OCI-LY7 (cell line): ENCODE measurements at regions not wholly inside any gene's neighbourhood (a gene's known extent, or its start where the extent isn't known, plus 50 kb on each side); places are given as distances from the start of the nearest gene placed in this dataset.

ENCODE experiments used
- BruUV-seq: library from RNA; stranded (reverse); fragments of 400-500 nt; replicated peaks from 2 replicates; lab custom pipeline; 2021; lab: Mats Ljungman, UMichigan
- CTCF ChIA-PET: fragments of 300-600 bp; sonication (Branson Sonifier 250); formaldehyde crosslinking; loops from one replicate; lab custom pipeline; 2022; ENCODE audit warnings: antibody characterized with exemption; ENCODE audit not compliant: unreplicated experiment; lab: Charles Lee
- POLR2A ChIA-PET: fragments of 300-600 bp; sonication (Branson Sonifier 250); formaldehyde crosslinking; loops from one replicate; lab custom pipeline; 2022; ENCODE audit warnings: antibody characterized with exemption; lab: Charles Lee
- DNase-seq: peaks from one replicate; pipeline ENCODE4 v3.0.0-alpha.2; 2015; ENCODE audit warnings: low spot score
- H2AFZ ChIP-seq: fragments of 200-600 bp; sonication (generic), shearing (Covaris generic); 2 replicates; pipeline ENCODE4 v1.6.1; 2014; ENCODE audit warnings: mild to moderate bottlenecking, antibody characterized with exemption, low read length, moderate library complexity
- H3K27ac ChIP-seq: fragments of 200-600 bp; sonication (generic); 2 replicates; pipeline ENCODE4 v1.5.1; 2014; ENCODE audit warnings: mixed run types, low read depth, mild to moderate bottlenecking, moderate library complexity, low read length, inconsistent platforms; ENCODE audit not compliant: poor library complexity, severe bottlenecking
- H3K36me3 ChIP-seq: fragments of 200-600 bp; sonication (generic); 2 replicates; pipeline ENCODE4 v1.6.1; 2014; ENCODE audit warnings: mild to moderate bottlenecking, antibody characterized with exemption, low read length, moderate library complexity, mixed read lengths; ENCODE audit not compliant: insufficient read depth
- H3K4me1 ChIP-seq: fragments of 200-600 bp; sonication (generic); 2 replicates; pipeline ENCODE4 v1.5.1; 2014; ENCODE audit warnings: mild to moderate bottlenecking, low read length; ENCODE audit not compliant: insufficient read depth, poor library complexity, severe bottlenecking
- H3K4me2 ChIP-seq: fragments of 200-600 bp; sonication (generic); 2 replicates; pipeline ENCODE4 v1.6.1; 2014; ENCODE audit warnings: mild to moderate bottlenecking, low read length
- H3K4me3 ChIP-seq: fragments of 200-600 bp; sonication (generic); 2 replicates; pipeline ENCODE4 v1.5.1; 2014; ENCODE audit warnings: mild to moderate bottlenecking, low read depth, low read length; ENCODE audit not compliant: poor library complexity, severe bottlenecking
- H3K79me2 ChIP-seq: fragments of 200-600 bp; sonication (generic); 2 replicates; pipeline ENCODE4 v1.6.1; 2016; ENCODE audit warnings: low read depth, mild to moderate bottlenecking, low read length, moderate library complexity, mixed read lengths; ENCODE audit not compliant: insufficient read depth
- H3K9me2 ChIP-seq: fragments of 200-600 bp; sonication (generic); 2 replicates; pipeline ENCODE4 v1.6.1; 2016; ENCODE audit warnings: mild to moderate bottlenecking, low read length, mixed read lengths; ENCODE audit not compliant: insufficient read depth
- H3K9me3 ChIP-seq: fragments of 200-600 bp; sonication (generic); 2 replicates; pipeline ENCODE4 v1.6.1; 2014; ENCODE audit warnings: mild to moderate bottlenecking, mixed run types, low read length, mixed read lengths
- H4K20me1 ChIP-seq: fragments of 200-600 bp; sonication (generic); 2 replicates; pipeline ENCODE4 v1.6.1; 2014; ENCODE audit warnings: mild to moderate bottlenecking, antibody characterized with exemption, low read length, moderate library complexity, mixed read lengths; ENCODE audit not compliant: insufficient read depth
- CTCF ChIP-seq: fragments of 200-600 bp; sonication (generic); conservative IDR thresholded peaks from 2 replicates; pipeline ENCODE4 v1.5.1; 2014; ENCODE audit warnings: mild to moderate bottlenecking, antibody characterized with exemption, low read length, moderate library complexity, mixed read lengths
- EZH2phosphoT487 ChIP-seq: fragments of 200-600 bp; sonication (generic); IDR thresholded peaks from 2 replicates; pipeline ENCODE4 v1.6.1; 2018; ENCODE audit warnings: low read depth, borderline replicate concordance, mild to moderate bottlenecking, mixed run types, antibody characterized with exemption, low read length, moderate library complexity, mixed read lengths
- intact Hi-C: fragments of 100-400 bp; cut with micrococcal nuclease; formaldehyde crosslinking; loops from one replicate; pipeline ENCODE4 v1.10.0; 2022; ENCODE audit not compliant: unreplicated experiment

GRCh38 chr5:162209005-162209605 lies 141.5 kb downstream of the GABRG2 start:
- H2AFZ ChIP-seq = no peak overlapping the region
- no peaks in the 10 kb centered on the region for H3K9me2 ChIP-seq
- no TSS peak for BruUV-seq
- no peaks in the 10 kb centered on the region for H4K20me1 ChIP-seq
- no peaks in the 10 kb centered on the region for H3K79me2 ChIP-seq
- CTCF ChIA-PET = no interaction called here
- H3K4me3 ChIP-seq = no peak overlapping the region
- H3K36me3 ChIP-seq = no peaks in the 10 kb centered on the region
- H3K9me3 ChIP-seq = no peaks in the 10 kb centered on the region
- no peak overlapping the region for H3K27ac ChIP-seq
- peak; percentile 60 for TF ChIP-seq CTCF
- no peak for TF ChIP-seq EZH2phosphoT487
- POLR2A ChIA-PET = no interaction called here
- DNase-seq = peak; percentile 45
- no peak overlapping the region for H3K4me2 ChIP-seq
- no peaks in the 10 kb centered on the region for H3K4me1 ChIP-seq
- intact Hi-C loops = loop anchor here (5.0 kb wide), 1 partner anchor 1198 kb away; no protein-coding TSS in a partner anchor

GRCh38 chr5:162214551-162214950 lies 147.0 kb downstream of the GABRG2 start:
- Histone ChIP-seq H3K9me2 (no peaks in the 10 kb centered on the region), H3K36me3 (no peaks in the 10 kb centered on the region), H3K4me1 (no peaks in the 10 kb centered on the region), H2AFZ (no peak overlapping the region), H3K9me3 (no peaks in the 10 kb centered on the region), H3K4me3 (no peak overlapping the region), H3K27ac (no peak overlapping the region), H3K79me2 (no peaks in the 10 kb centered on the region), H3K4me2 (no peak overlapping the region), H4K20me1 (no peaks in the 10 kb centered on the region)
- POLR2A ChIA-PET = interaction anchor here (0.6 to 0.7 kb wide), 2 partner anchors 226 to 307 kb away, joined by 3 to 4 read pairs; no protein-coding TSS in a partner anchor
- intact Hi-C loops = no loop called here
- CTCF ChIA-PET = no interaction called here
- no TSS peak for BruUV-seq
- DNase-seq = no peak
- TF ChIP-seq CTCF = no peak
- no peak for TF ChIP-seq EZH2phosphoT487

- Histone ChIP-seq H2AFZ (no peak overlapping the region), H3K4me3 (no peak overlapping the region), H3K36me3 (no peaks in the 10 kb centered on the region), H3K9me2 (no peaks in the 10 kb centered on the region), H3K9me3 (no peaks in the 10 kb centered on the region), H3K4me2 (no peak overlapping the region), H4K20me1 (no peaks in the 10 kb centered on the region), H3K4me1 (no peaks in the 10 kb centered on the region), H3K79me2 (no peaks in the 10 kb centered on the region), H3K27ac (no peak overlapping the region)
- no TSS peak for BruUV-seq
- POLR2A ChIA-PET = interaction anchor here (0.7 to 0.9 kb wide), 2 partner anchors 16 to 313 kb away, joined by 3 to 4 read pairs; no protein-coding TSS in a partner anchor
- CTCF ChIA-PET = no interaction called here
- TF ChIP-seq CTCF (no peak), EZH2phosphoT487 (no peak)
- intact Hi-C loops = no loop called here
- no peak for DNase-seq
Observed at GRCh38 chr5:162217037-162217436, 149.5 kb downstream of the GABRG2 start.
